SH-SY5Y (cell line): ENCODE measurements at regions not wholly inside any gene's neighbourhood (a gene's known extent, or its start where the extent isn't known, plus 50 kb on each side); places are given as distances from the start of the nearest gene placed in this dataset.

Source experiments
- GATA2 ChIP-seq: IDR thresholded peaks from 2 replicates; pipeline ENCODE4 v1.6.1; 2011; ENCODE audit warnings: mild to moderate bottlenecking, low read depth, low read length
- GATA3 ChIP-seq: IDR thresholded peaks from 2 replicates; pipeline ENCODE4 v1.6.1; 2011; ENCODE audit warnings: low read depth, mild to moderate bottlenecking, low read length, moderate library complexity

DNA sequence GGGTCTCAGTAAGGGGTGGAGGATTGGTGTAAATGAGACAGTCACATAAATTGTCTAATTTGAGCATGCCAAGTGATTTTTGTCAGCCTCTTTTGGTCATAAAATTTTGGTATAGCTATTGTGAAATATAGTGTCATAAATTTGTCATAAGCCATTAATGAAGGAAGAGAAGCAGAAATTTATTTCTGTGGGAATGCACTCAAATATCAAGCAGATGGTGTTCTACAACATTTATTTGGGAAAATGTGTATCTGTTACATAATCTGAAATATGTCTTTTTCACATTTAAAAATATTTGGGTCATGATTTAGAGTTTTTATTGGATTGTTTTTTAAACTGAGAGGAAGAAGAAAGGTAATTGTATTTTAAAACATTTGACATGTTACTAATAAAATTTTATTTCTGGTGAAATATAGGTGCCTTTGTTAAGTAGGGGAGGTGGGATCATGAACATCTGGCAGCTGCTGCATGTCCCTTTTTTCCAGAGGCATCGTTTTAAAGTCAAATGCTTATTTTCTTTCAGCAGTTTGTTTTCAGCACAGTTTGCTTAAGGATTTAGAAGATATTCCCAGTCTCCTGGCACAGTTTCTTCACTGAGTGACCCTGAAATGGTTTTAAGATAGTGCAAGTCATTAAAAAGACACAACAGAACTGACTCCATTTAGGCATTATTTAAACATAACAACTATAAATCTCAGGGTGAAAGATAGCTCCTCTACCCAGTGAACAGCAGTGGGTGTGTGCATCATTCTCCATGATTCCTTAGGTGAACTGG, 371.7 kb downstream of the SNAPC1 start:
- TF ChIP-seq GATA2, result no peak
- TF ChIP-seq GATA3, result no peak

DNA sequence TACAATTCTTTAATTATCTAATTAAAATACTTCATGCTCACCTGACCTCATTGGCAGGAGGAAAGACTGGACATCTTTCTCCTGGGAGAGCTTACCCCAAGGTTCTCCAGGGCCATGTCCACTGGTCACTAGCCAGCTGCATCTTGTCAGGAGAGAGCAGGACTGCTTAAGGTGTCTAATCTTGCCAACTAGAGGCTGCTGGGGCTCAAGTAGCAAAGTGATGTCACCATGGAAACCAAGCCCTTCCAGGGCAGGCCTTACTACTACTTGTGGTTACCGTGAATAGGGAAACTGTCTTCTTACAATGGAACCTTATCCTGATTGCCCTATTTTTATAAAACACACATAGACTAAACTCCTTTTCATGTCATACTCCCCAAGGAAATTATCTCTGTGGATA, 376.4 kb downstream of the SNAPC1 start:
- TF ChIP-seq GATA3 (no peak), GATA2 (no peak)

GRCh38 chr14:62141139-62141538, 378.9 kb downstream of the SNAPC1 start:
- TF ChIP-seq GATA3, result no peak
- TF ChIP-seq GATA2, result no peak

DNA sequence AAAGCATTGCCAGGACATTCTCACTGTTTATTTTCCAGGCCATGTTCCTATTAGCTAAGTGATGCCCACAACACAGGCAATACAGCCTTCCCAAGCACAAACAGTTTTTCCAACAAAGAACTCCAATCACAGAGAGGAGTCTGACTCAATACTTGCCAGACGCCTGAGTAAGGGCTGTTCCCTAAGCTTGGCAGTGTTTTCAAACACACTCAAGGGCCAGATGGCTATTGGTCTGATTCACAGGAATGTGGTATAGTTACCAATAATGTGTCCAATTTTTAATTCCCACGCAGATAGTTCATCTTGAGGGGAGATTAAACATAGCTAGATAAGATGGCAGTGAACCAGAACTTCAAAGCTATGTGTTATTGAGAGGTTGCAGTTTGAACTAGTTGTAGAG, 381.0 kb downstream of the SNAPC1 start:
- TF ChIP-seq GATA2 (no peak), GATA3 (no peak)

DNA sequence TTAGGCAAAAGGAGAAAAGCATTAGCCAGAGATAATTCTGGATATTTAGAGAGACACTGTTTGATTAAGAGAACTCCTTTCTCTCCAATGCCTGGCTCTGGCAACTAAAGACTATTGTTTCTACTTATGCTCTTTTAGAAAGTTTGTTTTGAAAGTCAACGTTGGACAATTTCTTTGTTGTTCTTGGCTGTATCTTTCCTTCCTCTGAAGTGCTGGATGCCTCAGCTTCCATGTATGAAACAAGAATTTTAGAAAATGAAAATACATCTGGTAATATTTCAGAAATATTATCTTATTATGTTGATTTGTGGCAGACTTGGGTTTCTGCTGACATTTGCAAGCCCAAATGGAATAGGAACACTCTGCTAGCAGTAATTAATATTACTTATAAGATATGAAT, 382.6 kb downstream of the SNAPC1 start:
- no peak for TF ChIP-seq GATA3

DNA sequence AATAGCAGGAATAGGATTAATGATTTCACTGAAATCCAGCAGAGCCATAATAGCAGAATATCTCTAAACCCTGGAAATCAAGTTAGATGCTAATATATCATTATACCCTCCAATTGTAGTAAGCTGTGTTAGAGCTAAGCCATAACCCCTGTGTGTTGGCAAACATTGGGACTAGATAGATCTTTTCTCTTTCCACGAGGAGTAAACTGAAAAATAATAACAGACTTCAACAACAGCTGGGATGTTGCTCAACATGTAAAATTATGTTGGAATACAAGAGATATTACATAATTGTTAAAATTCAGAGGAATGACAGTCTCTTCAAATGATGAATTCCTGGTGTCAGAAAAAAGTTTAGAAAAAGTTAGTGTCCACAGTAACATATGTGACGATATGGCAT, 383.8 kb downstream of the SNAPC1 start:
- no peak for TF ChIP-seq GATA2
- no peak for TF ChIP-seq GATA3

GRCh38 chr14:62156052-62156451, 393.8 kb downstream of the SNAPC1 start:
- TF ChIP-seq GATA3 (no peak), GATA2 (no peak)

DNA sequence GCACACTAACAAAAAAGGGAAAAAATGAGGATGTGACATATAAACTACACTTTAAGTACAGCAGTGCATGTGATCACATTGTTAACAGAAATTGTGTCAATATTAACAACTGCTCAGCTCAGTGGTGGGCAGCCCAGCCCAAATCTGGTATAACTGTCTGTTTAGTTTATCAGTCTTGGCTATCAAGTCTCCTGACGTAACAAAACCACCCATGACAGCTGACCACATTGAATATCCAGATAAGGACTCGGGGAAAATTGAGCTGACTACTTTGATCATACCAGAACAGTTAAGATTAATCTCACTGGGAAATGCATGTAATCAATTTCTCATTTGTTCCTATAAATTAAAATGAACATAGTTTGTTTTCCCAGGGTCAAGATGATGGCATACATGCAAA, 396.6 kb downstream of the SNAPC1 start:
- TF ChIP-seq GATA2 (peak; percentile 95), GATA3 (peak; percentile 94)

- TF ChIP-seq GATA2, result no peak
- TF ChIP-seq GATA3, result no peak
These were observed 397.1 kb downstream of the SNAPC1 start for GRCh38 chr14:62159314-62159713.

DNA sequence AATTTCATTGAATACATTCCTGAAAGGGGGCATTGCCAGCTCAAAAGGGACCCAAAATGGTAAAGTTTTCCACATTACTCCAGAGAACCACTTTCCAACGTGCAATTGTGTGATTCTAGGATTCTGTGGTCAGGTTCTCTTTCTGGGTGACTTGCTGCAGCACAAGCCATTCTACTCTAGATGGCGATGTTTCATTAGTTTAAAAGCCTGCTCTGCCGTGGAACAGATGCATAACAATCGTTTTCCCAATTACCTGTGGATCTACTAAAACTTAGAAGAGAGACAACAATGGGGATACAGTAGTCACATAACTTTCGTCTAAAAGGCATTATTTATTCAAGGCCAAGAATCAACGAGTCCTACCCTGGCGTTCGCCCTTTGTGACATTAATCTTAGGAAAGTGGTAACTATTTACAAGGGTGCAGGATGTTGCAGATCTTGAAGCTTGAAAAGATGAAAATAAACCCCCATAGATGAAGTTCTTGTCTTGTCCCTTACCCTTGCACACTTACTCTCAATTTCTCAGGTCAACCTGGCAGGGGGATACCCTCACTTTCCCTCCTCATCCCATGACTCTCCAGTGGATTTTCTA, 400.9 kb downstream of the SNAPC1 start:
- TF ChIP-seq GATA3, result no peak
- no peak for TF ChIP-seq GATA2

DNA sequence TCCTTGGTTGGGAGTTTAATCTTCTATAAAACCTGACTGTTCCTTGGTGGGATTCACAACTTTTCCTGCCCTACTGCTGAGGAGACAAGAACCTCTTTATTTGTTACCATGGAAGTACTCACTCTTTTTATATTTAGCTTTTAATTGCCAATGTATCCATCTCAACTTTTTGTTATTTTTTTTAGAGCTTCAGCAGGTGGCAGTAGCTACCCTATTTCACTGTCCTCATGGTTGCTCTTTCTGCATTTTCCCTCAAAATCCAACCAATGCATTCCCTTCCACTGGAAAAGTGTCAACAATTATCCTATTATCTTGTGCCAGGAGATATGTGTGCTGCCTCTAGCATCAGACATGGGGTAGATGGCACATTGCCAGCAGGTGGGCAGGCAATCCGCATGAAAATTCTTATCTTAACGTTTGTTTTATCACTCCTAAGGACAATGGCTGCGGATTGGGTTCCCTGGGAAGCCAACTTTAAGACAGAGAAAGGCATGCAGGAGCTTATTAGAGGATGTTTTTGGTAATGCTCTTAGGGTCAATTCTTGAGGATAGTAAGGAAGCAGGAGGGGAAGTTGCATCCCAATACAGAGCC, 406.4 kb downstream of the SNAPC1 start:
- TF ChIP-seq GATA2, result no peak

GRCh38 chr14:62179367-62180018, 417.3 kb downstream of the SNAPC1 start:
- TF ChIP-seq GATA3 (no peak), GATA2 (no peak)

DNA sequence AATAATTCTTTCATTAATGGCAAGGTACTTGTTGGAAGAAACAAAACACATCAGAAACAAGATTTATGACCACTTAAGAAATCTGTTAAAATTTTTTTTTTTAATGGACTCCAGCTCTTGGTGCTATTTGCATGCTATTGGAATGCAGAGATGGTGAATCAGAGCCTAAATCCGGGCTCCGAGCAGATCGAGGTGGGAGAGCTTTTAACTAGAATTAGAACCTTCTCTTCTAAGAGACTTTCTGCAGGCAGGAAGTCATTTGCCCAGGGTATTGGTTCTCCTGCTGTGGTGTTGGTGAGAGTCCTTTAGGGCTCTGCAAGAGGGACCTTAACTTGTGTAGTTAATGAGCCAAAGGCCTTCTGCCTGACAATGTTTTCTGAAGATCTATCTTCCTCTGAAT, 419.4 kb downstream of the SNAPC1 start:
- no peak for TF ChIP-seq GATA3
- no peak for TF ChIP-seq GATA2

DNA sequence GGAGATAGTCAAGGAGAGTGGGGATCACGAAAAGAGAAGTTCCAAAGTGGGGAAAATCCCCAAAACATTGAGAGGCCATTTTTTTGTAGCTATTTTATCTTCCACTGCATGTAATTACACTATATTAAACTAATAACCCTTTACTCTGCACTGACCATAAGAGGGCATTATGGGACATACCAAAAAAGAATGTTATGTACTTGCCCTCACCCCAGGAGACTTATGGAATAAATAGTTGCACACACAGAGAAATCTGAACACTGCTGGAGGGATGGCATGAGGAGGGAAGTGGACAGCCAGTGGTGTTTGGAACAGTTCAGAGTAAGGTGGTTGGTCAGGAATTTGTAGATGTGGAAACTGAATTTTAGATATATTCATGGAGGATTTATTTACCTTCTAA, 422.9 kb downstream of the SNAPC1 start:
- TF ChIP-seq GATA2 (no peak), GATA3 (no peak)

GRCh38 chr14:62187265-62187664, 425.0 kb downstream of the SNAPC1 start:
- TF ChIP-seq GATA2 (no peak), GATA3 (no peak)
